ENCODE measurements at regions not wholly inside any gene's neighbourhood (a gene's known extent, or its start where the extent isn't known, plus 50 kb on each side); places are given as distances from the start of the nearest gene placed in this dataset.

- no peak for TF ChIP-seq CTCF (IDR thresholded peaks at IDR 0.05)
- TF ChIP-seq EP300 (IDR thresholded peaks at IDR 0.05): no peak
- no peak for TF ChIP-seq POLR2AphosphoS5 (IDR thresholded peaks at IDR 0.05)
- no peak for TF ChIP-seq POLR2A (IDR thresholded peaks at IDR 0.05)
These were observed 84.1 kb upstream of the FNDC3A start for GRCh38 chr13:48891586-48891985.
